Epithelial cell of proximal tubule (primary cell): ENCODE measurements at regions not wholly inside any gene's neighbourhood (a gene's known extent, or its start where the extent isn't known, plus 50 kb on each side); places are given as distances from the start of the nearest gene placed in this dataset.
"Not testable (repeated sequence)": the region's sequence is repeated elsewhere in the genome, so short reads cannot be mapped to it uniquely, and the experiment has no call there.

ENCODE experiments used
- DNase-seq: peaks from one replicate; pipeline ENCODE4 v3.0.0-alpha.2; 2011; ENCODE audit warnings: low read depth
- H3K4me3 ChIP-seq: 2 replicates; pipeline ENCODE4 v1.5.1; 2011; ENCODE audit warnings: low read depth, mild to moderate bottlenecking, low read length
- CTCF ChIP-seq: conservative IDR thresholded peaks from 2 replicates; pipeline ENCODE4 v1.5.1; 2012; ENCODE audit warnings: low read depth, mild to moderate bottlenecking, low read length

- TF ChIP-seq CTCF: no peak
- DNase-seq: no peak
- no peak overlapping the region for H3K4me3 ChIP-seq
Measured at GRCh38 chrY:14378217-14378616, 146.1 kb upstream of the NLGN4Y start.

GRCh38 chrY:14410549-14411030 is 113.7 kb upstream of the NLGN4Y start:
- not testable (repeated sequence) for H3K4me3 ChIP-seq, DNase-seq

GRCh38 chrY:14411334-14411733 is 113.0 kb upstream of the NLGN4Y start:
- no peak for DNase-seq
- no peak overlapping the region for H3K4me3 ChIP-seq
- TF ChIP-seq CTCF: no peak

- TF ChIP-seq CTCF: no peak
- no peak for DNase-seq
- H3K4me3 ChIP-seq: no peak overlapping the region
Measured at GRCh38 chrY:14436546-14436945, 87.8 kb upstream of the NLGN4Y start.

DNA sequence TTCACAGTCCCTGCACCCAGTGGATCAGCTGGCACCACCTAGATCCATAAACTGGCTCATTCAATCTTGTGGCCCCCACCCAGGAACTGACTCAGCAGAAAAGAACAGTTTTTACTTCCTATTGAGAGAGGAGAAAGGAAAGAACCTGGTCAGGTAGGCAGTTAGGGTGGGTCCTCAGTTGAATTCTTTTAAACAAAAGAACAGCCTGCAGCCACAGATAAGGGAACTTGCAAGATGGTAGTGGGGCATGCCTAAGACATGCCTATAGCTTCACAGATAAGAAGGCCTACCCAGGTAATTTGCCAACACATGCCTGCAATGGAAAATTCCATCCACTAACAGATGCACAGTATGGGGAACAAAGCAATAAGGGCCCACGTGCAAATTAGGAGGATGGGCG is 86.7 kb upstream of the NLGN4Y start:
- no peak overlapping the region for H3K4me3 ChIP-seq
- no peak for DNase-seq
- TF ChIP-seq CTCF: no peak

- TF ChIP-seq CTCF: no peak
- H3K4me3 ChIP-seq: no peak overlapping the region
- no peak for DNase-seq
Measured at GRCh38 chrY:14438395-14438794, 85.9 kb upstream of the NLGN4Y start.

- no peak for TF ChIP-seq CTCF
- no peak for DNase-seq
- H3K4me3 ChIP-seq: no peak overlapping the region
Measured at GRCh38 chrY:14444550-14444949, 79.8 kb upstream of the NLGN4Y start.

DNA sequence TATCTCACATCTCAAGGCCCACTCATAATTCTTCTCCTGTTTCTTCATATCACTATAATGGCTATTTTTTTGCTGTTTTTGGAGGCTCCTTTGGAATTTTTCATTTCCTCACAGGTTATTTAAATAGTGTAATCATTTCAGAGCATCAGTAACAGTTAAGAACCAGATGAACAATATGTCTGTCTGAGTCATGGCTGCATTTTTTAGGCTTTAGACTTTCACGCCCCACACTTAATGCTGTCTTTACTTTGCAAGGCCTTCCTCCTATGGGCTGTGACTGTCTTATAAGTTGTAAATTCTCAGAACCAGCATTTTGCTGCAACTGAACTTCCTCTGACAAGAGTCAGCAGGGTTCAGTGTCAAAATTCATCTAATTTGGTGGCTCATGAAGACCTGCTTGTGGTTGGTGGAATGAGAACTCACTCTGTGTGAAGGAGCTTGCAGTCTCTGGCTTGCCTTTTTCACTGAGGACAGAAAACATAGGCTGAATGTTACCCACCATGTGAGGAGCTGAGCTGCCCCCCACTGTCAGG is 56.1 kb upstream of the NLGN4Y start:
- no peak overlapping the region for H3K4me3 ChIP-seq
- TF ChIP-seq CTCF: no peak
- no peak for DNase-seq
